Suprapubic skin (tissue), 3 donors: ENCODE measurements at regions not wholly inside any gene's neighbourhood (a gene's known extent, or its start where the extent isn't known, plus 50 kb on each side); places are given as distances from the start of the nearest gene placed in this dataset.
"Not testable (repeated sequence)": the region's sequence is repeated elsewhere in the genome, so short reads cannot be mapped to it uniquely, and the experiment has no call there.

Experiments
- EP300 ChIP-seq: sonication (generic); formaldehyde crosslinking; IDR thresholded peaks from one replicate; pipeline ENCODE4 v1.6.1; 2017; ENCODE audit warnings: antibody characterized with exemption
- POLR2A ChIP-seq, 2 donors: fragments of 450-650 bp; IDR thresholded peaks; one replicate each; pipeline ENCODE4 v1.6.1; 2017; ENCODE audit warnings: antibody characterized with exemption in 2 of 2, mild to moderate bottlenecking in 2 of 2, moderate library complexity in 2 of 2
- TF ChIP-seq, protein P1 (sequence below), 2 donors: fragments of 200-600 bp in 1 of 2; fragments of 450-650 bp in 1 of 2; sonication (generic) in 1 of 2; IDR thresholded peaks; one replicate each; pipeline ENCODE4 v1.5.1; 2016 to 2019; ENCODE audit warnings: antibody characterized with exemption in 2 of 2, mild to moderate bottlenecking in 1 of 2, moderate library complexity in 1 of 2

DNA sequence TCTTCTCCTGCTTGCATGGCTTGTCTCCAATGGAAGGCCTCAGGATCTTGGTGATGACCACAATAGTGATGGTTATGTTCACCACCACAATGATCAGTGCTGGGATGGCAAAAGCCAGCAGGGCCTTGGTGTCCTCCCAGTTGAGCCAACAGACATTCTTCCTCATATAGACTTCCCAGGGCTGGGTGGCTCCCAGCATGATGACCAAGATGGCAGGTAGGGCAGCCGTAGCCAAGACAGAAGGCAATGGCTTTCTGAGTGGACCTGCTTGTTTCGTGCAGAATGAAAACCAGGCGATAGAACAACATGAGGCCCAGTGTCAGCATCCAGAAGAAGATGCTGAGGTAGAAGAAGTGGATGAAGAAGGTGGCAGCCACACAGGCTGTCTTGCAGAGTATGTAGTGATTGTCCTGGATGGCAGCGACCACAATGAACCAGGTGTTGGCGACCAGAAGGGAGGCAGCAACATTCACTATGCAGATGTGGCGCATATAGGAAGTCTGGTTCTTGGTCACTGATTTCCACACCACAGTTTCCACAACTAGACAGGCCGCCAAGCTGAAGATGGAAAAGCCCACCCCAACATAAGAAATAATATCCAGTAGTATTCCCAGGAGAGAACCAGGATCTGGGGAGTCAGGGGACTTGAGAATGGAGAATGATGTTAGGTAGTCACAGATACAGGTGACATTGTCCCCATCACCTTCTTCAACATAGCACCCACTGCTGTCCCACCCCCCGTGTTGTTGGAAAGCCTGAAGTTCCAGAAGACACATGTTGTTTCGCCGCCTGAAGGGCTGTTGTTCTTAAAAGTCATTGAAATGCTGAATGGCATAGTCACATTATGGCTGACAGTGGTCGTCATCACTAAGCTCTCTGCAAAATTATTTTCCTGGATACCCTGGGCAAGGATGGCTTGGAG lies 1671.4 kb downstream of the SPATA31A7 start:
- TF ChIP-seq, protein P1, sequence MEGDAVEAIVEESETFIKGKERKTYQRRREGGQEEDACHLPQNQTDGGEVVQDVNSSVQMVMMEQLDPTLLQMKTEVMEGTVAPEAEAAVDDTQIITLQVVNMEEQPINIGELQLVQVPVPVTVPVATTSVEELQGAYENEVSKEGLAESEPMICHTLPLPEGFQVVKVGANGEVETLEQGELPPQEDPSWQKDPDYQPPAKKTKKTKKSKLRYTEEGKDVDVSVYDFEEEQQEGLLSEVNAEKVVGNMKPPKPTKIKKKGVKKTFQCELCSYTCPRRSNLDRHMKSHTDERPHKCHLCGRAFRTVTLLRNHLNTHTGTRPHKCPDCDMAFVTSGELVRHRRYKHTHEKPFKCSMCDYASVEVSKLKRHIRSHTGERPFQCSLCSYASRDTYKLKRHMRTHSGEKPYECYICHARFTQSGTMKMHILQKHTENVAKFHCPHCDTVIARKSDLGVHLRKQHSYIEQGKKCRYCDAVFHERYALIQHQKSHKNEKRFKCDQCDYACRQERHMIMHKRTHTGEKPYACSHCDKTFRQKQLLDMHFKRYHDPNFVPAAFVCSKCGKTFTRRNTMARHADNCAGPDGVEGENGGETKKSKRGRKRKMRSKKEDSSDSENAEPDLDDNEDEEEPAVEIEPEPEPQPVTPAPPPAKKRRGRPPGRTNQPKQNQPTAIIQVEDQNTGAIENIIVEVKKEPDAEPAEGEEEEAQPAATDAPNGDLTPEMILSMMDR (IDR thresholded peaks at IDR 0.05) = not testable (repeated sequence)
- TF ChIP-seq POLR2A (IDR thresholded peaks at IDR 0.05); EP300: not testable (repeated sequence)
